Germinal center (tissue), 1 donor: ENCODE measurements at regions not wholly inside any gene's neighbourhood (a gene's known extent, or its start where the extent isn't known, plus 50 kb on each side); places are given as distances from the start of the nearest gene placed in this dataset.
A peak's percentile ranks its signal among the peaks of the same experiment; 100 is the strongest.

Experiments used
- DNase-seq: peaks from one replicate; pipeline ENCODE4 v3.0.0; 2012; ENCODE audit warnings: mixed read lengths, low spot score

DNA sequence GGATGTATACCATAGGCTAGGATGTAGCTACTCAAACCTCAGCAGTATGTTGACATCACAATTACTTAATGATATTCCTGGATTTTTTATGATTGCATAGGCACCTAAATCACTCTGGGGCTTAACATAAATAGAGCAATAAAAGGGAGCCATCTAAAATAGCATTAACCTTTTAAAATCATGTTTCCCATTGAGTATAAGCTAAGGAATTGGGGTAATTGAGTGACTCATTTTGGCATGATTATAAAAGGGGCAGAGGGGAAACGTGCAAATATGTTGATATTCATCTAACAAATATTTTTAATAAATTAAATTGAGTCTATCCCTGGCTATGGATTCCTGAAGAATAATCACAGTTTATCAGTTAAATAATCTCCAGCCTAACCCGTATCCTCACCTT lies 74.0 kb upstream of the ADGRF1 start:
- DNase-seq, result no peak

DNA sequence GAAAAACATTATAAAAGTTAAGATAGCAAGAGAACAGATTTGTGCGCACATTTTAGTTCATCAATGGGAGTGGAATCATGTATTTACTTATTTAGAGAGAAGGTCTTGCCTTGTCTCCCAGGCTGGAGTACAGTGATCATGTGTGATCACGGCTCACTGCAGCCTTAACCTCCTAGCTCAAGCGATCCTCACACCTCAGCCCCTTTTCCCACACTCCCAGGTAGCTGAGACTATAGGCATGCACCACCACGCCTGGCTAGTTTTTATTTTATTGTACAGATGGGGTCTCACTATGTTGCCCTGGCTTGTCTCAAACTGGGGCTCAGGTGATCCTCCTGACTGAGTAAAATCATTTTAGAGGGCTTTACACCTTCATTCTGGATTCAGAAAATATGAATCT lies 72.3 kb upstream of the ADGRF1 start:
- no peak for DNase-seq

DNA sequence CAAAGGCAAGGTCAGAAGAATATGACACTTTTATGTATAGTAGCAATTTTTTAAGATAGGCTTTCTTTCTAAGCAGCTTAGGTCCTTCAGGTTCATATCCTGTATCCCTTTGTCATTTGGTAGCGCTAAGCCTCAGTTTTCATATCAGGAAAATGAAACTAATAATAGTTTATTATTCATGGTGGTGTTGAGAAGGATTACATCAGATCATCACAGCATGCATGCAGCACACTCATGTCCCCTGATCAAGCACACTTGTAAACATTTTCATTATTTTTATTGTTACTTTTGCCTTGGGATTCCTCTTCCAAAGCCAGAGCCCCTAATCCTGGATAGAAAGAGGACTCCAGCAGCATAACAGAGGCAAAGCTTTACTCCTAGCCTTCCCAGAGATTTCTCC lies 70.2 kb upstream of the ADGRF1 start:
- DNase-seq, result no peak

DNA sequence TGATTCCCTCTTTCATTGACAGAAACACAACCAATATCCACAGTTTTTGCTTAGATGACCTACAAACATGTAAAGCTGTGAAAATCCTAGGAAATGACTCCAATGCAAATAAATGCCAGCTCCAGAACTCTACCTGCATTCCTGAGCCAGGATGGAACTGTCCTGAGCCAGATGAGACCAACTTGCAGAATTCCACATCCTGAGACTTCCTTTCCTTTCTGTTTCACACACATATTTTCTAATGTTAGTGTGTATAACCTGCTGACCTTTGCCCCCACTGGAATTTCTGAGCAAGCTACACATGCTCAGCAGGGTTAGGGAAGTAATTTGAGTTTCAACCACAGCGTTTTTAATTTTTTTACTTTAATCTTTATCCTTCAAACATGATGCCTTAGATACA lies 69.6 kb upstream of the ADGRF1 start:
- DNase-seq, result no peak

DNA sequence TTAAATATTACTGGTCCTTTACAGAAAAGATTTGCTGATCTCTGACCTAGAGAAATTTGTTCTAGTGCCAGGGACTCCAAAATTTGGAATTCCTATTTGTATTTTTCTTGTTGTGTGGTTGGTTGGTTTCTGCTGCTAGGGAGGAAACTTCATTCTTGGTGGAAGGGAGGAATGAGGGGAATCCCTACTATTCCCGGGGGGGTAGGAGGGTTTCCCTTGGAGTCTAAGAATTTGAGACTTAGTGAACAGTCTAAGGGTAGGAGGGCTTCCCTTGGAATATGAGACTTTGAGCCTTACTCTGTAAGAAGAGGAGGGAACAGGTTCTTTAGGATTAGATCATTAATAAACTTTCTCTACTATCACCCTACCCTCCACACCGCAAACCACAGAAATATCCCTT lies 67.1 kb upstream of the ADGRF1 start:
- DNase-seq, result no peak

DNA sequence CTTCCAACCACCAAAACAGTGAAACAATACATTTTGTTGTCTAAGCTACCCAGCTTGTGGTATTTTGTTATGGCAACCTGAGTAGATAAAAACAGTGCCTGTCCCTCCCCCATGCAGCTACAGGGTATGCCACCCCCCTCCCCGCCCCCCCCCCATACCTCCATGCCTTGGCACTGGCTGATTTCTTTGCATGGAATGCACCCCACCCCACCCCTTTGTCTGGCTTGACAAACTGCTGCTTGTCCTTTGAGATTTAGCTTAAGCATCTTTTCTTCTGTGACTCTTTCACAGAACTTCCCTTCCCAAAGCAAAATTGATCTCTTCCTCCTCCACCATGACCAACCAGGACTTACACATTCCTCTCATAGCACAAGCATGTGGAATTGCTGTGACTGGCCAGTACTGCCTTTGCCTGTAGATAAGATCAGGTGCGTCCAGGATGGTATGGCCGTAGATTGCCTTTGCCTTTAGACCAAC lies 64.6 kb upstream of the ADGRF1 start:
- no peak for DNase-seq

DNA sequence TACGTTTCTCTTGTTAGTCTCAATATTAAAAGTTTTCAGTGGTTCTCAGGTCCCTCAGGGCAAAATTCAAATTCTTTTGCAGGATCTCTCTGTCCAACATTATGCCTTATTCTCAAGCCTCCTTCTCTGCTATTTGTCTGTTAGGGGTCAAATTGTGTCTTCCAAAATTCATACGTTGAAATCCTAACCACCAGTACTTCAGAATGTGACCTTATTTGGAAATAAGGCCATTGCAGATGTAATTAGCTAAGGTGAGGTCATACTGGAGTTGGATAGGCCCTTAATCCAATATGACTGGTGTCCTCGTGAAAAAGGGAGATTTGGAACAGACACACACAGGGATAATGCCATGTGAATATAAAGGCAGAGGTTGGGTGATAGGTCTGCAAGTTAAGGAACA lies 64.1 kb upstream of the ADGRF1 start:
- DNase-seq, result no peak

DNA sequence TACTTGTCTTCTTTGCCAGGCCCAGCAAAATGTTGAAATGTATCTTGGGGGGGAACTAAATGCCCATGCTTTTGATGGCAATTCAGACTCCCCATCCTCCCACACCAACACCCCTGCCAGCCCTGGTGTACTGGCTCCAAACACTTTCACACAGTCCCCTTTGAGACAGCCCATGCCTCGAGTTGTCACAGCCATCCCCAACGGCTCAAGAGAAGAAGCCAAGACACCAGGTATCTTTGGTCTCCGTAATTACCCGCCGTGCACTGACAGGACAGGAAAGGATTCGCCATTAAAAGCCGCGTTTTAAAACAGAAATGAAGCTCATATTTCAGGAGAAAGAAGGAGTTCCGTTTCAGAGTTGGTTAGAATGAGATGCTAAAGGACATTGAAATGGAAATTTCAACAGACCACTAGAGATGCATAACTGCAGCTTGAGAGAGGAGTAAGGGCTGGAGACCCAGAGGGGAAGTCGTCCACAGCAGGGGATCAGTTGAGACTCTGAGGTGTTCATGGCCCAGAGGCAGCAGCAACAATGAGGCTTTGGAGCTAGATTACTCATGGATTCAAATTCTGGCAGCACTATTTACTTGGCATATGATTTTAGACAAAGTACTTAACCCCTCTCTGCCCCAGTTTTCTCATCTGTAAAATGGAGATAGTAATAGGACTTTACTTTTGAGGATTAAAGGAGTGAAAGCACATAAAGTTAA lies 63.5 kb upstream of the ADGRF1 start:
- no peak for DNase-seq

DNA sequence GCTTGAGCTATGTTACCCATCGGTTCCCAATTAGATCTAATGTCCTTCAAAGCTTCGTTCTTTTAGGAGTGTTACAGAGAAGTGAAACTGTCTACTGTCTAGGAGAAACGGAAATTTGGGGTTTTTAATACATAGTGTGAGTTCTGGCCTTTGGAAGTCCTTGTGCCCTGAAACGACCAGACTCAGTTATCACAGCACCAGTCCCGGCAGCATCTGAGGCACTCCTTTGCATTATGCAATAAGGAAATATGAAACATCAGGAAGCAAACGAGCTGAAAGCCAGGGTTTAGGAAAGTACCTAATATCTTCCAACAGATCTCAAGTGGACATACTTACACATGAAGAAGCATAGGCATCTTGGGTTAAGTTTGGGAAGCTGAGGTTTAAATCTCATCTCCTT lies 61.8 kb upstream of the ADGRF1 start:
- DNase-seq, result no peak

DNA sequence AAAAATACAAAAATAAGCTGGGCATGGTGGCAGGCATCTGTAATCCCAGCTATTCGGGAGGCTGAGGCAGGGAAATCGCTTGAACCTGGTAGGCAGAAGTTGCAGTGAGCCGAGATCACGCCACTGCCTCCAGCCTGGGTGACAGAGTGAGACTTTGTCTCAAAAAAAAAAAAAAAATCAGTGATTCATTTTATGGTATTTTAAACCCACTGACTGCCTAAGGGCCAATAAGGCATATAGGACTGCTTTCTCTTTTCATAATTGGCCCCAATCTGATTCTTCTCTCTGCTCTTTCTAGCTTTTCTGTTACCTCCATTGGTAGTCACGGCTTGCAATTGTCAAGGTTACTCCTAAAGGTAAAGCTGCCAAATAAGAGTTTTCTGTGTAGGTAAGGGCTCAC lies 60.2 kb upstream of the ADGRF1 start:
- no peak for DNase-seq

DNA sequence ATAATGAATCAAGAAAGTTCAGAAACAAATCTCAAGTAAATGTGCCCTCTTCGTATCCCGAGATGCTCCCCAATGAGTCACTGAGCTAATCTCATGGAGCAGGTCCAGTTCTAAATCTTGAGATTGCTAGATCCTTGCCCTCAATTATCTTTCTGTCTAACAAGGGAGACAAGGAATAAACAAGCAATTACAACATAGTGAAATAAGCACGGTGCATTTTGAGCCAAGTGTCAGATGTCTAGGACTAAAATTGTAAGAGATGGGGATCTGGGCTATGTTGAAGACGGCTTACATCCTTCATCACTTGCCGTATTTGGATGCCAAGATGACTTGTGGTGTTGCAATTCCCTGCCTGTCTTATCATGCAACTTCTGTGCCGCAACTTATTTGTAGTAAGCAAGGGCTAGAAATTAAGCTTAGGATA lies 56.5 kb upstream of the ADGRF1 start:
- no peak for DNase-seq

DNA sequence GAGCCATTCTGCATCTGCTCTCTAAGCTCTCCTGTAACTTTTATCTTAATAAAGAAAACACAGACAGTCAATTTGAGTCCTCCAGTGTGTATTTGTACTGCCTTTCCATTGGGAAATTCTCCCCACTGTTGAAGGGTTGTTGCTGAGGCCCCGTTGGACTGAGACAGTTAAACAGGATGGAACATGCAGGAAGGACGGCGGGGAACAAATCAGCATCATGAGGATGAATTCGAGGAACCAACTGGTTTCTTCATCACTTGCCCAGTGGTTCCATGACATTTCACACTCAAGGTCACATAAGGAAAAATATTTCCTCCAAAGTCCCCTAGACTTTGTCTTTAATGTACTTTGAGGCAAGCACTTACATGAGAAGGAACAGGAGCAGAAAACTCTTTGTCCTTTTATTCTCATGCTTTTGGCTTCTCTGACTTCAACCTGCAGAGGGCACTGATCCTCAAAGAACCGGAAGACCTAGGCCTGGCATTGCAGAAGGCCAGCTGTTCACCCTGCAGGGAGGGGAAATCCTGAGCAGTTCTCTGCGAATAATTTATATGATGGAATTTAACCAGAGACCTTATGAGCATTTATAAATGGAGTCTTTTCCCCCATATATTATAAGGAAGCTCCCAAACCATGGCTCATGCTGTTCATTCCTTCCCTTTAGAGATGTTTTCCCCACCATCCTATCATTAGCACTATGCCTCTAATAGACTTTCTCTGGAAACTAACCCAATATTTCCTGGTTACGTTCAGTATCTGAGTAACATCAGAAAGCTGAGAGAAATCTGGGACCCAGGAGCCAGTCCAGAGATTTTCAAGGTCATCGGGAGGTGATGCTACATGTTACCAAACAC lies 55.2 kb upstream of the ADGRF1 start:
- DNase-seq, result peak; percentile 21

DNA sequence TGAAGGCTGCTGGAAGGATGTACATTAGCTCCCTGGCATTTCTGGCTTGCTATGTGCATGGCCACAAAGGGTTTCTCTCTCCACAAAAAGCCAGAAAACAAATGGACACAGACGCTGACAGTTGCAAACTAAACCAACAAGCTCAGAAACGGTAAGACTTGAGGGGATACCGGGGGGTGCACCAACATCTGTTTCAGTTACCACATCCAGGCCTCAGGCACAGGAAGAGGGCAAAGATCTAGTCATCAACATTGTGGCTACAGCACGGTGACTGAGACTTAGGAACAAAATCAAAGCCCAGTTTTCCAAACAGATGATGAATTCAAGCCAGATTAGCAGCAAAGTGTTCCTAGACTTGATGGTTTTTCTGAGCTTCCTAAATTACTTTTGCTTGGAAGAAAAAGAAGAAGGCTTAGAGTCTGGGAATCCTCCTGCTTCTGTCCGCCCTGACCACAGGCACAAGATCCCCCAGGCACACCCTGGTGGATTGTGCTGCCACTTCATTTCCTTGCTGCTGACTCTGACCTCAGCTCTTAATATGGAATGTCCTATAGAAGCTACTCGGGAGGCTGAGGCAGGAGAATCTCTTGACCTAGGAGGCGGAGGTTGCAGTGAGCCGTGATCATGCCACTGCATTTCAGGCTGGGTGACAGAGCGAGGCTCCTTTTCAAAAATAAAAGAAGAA lies 54.2 kb upstream of the ADGRF1 start:
- DNase-seq, result no peak

DNA sequence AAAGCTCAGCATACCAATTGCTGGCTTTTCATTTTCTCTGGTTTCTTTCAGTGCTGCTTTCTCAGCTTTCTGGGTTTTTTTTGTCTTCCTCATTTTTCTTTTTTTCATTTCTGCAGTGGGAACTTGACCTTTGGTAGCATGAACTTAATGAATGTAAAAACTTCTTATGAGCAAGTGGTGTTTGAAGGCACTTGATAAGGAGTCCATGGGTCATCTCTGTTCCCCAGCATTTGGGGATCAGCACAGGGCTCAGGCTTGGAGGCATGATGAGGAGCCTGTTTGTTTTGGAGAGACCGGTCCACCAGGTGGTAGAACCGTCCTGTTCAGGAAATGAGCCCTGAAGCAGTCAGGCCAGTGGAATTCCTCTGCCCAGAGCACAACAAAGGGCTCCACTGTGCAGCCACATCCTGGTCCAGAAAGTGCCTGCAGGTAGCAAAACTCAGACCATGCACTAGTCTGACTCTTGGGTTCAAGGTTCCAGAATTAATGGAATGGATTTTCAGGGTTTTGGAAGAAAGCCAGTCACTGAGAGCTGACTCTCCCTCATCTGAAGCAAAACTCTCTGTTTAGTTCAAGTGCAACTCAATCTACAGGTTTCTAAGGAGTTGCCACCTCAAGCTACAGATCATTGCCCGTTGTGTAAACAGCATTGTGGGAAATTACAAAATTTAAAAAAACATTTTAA lies 52.3 kb upstream of the ADGRF1 start:
- no peak for DNase-seq

DNA sequence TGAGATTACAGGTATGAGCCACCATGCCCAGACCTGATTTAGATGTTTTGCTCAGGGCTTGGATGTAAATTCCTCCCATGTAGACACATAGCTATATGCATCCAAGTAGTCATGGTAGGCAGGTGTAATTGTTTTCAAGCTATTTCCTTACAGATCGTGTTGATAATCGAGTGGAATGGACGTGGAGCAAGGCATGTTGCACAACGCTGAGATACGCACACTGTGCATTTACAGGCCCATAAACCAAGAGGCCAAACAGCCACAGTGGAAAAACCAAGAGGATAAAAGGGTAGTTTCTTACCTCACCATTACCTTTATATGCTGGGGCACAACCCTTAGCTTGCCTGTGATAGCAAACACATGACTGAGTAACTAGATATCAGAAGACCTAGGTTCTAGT lies 51.0 kb upstream of the ADGRF1 start:
- DNase-seq, result no peak

DNA sequence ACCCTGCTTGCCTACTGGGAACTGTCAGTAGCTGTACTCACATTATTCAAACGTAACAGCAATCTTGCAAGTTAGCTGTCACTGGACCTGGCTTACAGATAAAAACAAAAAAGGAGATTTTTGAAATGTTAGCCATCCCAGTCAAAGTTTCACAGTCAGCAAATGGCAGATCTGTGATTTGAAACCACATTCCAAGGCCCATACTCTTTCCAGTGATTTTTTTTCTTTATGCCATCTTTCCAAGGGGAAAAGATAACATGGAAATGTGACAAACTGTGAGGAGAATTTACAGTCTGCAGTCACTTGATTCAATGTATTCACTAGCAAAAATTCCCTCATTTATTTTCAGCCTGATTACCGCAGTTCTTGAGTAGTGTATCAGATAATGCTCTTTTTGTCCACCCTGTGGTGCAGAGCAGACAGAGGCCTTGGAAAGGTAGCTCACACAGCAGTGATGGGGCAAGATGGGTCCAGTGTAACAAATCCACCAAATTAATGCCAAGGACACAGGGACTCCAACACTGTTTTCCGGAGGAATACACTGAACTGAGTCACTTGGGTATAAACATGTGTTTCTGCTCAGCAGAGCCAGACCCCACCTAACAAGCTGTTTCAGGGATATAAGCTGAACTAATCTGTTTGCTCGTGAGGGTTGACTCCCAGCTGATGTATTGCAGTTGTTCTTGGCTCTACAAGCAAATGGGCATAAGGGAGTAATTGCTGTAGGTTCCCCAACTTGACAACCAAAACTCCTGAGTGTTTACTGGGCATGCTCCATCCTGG lies 49.9 kb upstream of the ADGRF1 start:
- no peak for DNase-seq
